ENCODE measurements at regions not wholly inside any gene's neighbourhood (a gene's known extent, or its start where the extent isn't known, plus 50 kb on each side); places are given as distances from the start of the nearest gene placed in this dataset.
"Not testable (repeated sequence)": the region's sequence is repeated elsewhere in the genome, so short reads cannot be mapped to it uniquely, and the experiment has no call there.

- H3K27ac ChIP-seq (ENCODE audit: low read length): no peak overlapping the region
- no peaks in the 10 kb centered on the region for H3K9me3 ChIP-seq (ENCODE audit: low read length)
- no peak overlapping the region for H3K9ac ChIP-seq (ENCODE audit: low read length)
- H2AFZ ChIP-seq (ENCODE audit: low read depth, low read length): no peak overlapping the region
- no peaks in the 10 kb centered on the region for H3K36me3 ChIP-seq (ENCODE audit: insufficient read depth, low read length)
- TF ChIP-seq SMC3 (conservative IDR thresholded peaks at IDR 0.05; ENCODE audit: poor library complexity) (no peak), TAF1 (IDR thresholded peaks at IDR 0.05; ENCODE audit: low read depth) (no peak), EP300 (conservative IDR thresholded peaks at IDR 0.05; ENCODE audit: poor library complexity, severe bottlenecking) (no peak), CTCF (IDR thresholded peaks at IDR 0.05; ENCODE audit: poor library complexity, severe bottlenecking) (no peak), POLR2AphosphoS5 (IDR thresholded peaks at IDR 0.05) (no peak), EZH2 (IDR thresholded peaks at IDR 0.05; ENCODE audit: borderline replicate concordance, insufficient read depth, low read length, poor library complexity, severe bottlenecking) (no peak), REST (IDR thresholded peaks at IDR 0.05; ENCODE audit: borderline replicate concordance) (no peak), MXI1 (conservative IDR thresholded peaks at IDR 0.05; ENCODE audit: poor library complexity, severe bottlenecking) (no peak), RAD21 (conservative IDR thresholded peaks at IDR 0.05) (no peak)
- H3F3A ChIP-seq (ENCODE audit: insufficient read depth, low read length, poor library complexity, severe bottlenecking): no peaks in the 10 kb centered on the region
- H4K20me1 ChIP-seq (ENCODE audit: insufficient read depth): no peaks in the 10 kb centered on the region
- H3K27me3 ChIP-seq (ENCODE audit: insufficient read depth, low read depth, low read length): no peaks in the 10 kb centered on the region
- H3K4me2 ChIP-seq (ENCODE audit: low read length): no peak overlapping the region
- H3K9me2 ChIP-seq (ENCODE audit: insufficient read depth, low read length): no peaks in the 10 kb centered on the region
- no peaks in the 10 kb centered on the region for H3K79me2 ChIP-seq (replicated peaks; ENCODE audit: insufficient read depth, low read length)
- H3K4me3 ChIP-seq (ENCODE audit: low read length): no peak overlapping the region
Measured at GRCh38 chr9:82911996-82912395, 150.9 kb downstream of the RASEF start.

- no peaks in the 10 kb centered on the region for H3K9me2 ChIP-seq (ENCODE audit: insufficient read depth, low read length)
- no peaks in the 10 kb centered on the region for H3F3A ChIP-seq (ENCODE audit: insufficient read depth, low read length, poor library complexity, severe bottlenecking)
- no peaks in the 10 kb centered on the region for H4K20me1 ChIP-seq (ENCODE audit: insufficient read depth)
- no peaks in the 10 kb centered on the region for H3K9me3 ChIP-seq (ENCODE audit: low read length)
- no peak overlapping the region for H2AFZ ChIP-seq (ENCODE audit: low read depth, low read length)
- no peak overlapping the region for H3K9ac ChIP-seq (ENCODE audit: low read length)
- no peaks in the 10 kb centered on the region for H3K79me2 ChIP-seq (replicated peaks; ENCODE audit: insufficient read depth, low read length)
- TF ChIP-seq EZH2 (IDR thresholded peaks at IDR 0.05; ENCODE audit: borderline replicate concordance, insufficient read depth, low read length, poor library complexity, severe bottlenecking): no peak
- no peak for TF ChIP-seq TAF1 (IDR thresholded peaks at IDR 0.05; ENCODE audit: low read depth)
- no peak for TF ChIP-seq POLR2AphosphoS5 (IDR thresholded peaks at IDR 0.05)
- TF ChIP-seq SMC3 (conservative IDR thresholded peaks at IDR 0.05; ENCODE audit: poor library complexity): peak; percentile 69
- peak; percentile 70 for TF ChIP-seq CTCF (IDR thresholded peaks at IDR 0.05; ENCODE audit: poor library complexity, severe bottlenecking)
- peak; percentile 70 for TF ChIP-seq RAD21 (conservative IDR thresholded peaks at IDR 0.05)
- H3K36me3 ChIP-seq (ENCODE audit: insufficient read depth, low read length): no peaks in the 10 kb centered on the region
- H3K4me3 ChIP-seq (ENCODE audit: low read length): no peak overlapping the region
- no peaks in the 10 kb centered on the region for H3K27me3 ChIP-seq (ENCODE audit: insufficient read depth, low read depth, low read length)
- H3K4me2 ChIP-seq (ENCODE audit: low read length): no peak overlapping the region
- no peak overlapping the region for H3K27ac ChIP-seq (ENCODE audit: low read length)
Measured at GRCh38 chr9:82912645-82913044, 150.3 kb downstream of the RASEF start.

GRCh38 chr9:82916238-82916637 is 146.7 kb downstream of the RASEF start:
- H3K4me2 ChIP-seq (ENCODE audit: low read length); H2AFZ ChIP-seq (ENCODE audit: low read depth, low read length); H3K9ac ChIP-seq (ENCODE audit: low read length); H3K36me3 ChIP-seq (ENCODE audit: insufficient read depth, low read length); H3K27ac ChIP-seq (ENCODE audit: low read length); H4K20me1 ChIP-seq (ENCODE audit: insufficient read depth); H3K79me2 ChIP-seq (replicated peaks; ENCODE audit: insufficient read depth, low read length); H3K9me3 ChIP-seq (ENCODE audit: low read length); H3K4me3 ChIP-seq (ENCODE audit: low read length); H3K27me3 ChIP-seq (ENCODE audit: insufficient read depth, low read depth, low read length); H3K9me2 ChIP-seq (ENCODE audit: insufficient read depth, low read length); H3F3A ChIP-seq (ENCODE audit: insufficient read depth, low read length, poor library complexity, severe bottlenecking): not testable (repeated sequence)
